ENCODE measurements at regions not wholly inside any gene's neighbourhood (a gene's known extent, or its start where the extent isn't known, plus 50 kb on each side); places are given as distances from the start of the nearest gene placed in this dataset.

GRCh38 chr13:103528437-103528836 is 462.2 kb upstream of the SLC10A2 start:
- TF ChIP-seq, protein P1, sequence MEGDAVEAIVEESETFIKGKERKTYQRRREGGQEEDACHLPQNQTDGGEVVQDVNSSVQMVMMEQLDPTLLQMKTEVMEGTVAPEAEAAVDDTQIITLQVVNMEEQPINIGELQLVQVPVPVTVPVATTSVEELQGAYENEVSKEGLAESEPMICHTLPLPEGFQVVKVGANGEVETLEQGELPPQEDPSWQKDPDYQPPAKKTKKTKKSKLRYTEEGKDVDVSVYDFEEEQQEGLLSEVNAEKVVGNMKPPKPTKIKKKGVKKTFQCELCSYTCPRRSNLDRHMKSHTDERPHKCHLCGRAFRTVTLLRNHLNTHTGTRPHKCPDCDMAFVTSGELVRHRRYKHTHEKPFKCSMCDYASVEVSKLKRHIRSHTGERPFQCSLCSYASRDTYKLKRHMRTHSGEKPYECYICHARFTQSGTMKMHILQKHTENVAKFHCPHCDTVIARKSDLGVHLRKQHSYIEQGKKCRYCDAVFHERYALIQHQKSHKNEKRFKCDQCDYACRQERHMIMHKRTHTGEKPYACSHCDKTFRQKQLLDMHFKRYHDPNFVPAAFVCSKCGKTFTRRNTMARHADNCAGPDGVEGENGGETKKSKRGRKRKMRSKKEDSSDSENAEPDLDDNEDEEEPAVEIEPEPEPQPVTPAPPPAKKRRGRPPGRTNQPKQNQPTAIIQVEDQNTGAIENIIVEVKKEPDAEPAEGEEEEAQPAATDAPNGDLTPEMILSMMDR (IDR thresholded peaks at IDR 0.05; ENCODE audit: control extremely low read depth in 1 of 3, insufficient read depth in 1 of 3, low read depth in 1 of 3, low read length in 3 of 3): no peak
- no peak for TF ChIP-seq POLR2A (IDR thresholded peaks at IDR 0.05; ENCODE audit: control extremely low read depth in 1 of 2, low read depth in 2 of 2, low read length in 2 of 2)
- no peak for TF ChIP-seq EP300 (IDR thresholded peaks at IDR 0.05; ENCODE audit: borderline replicate concordance in 1 of 2, low read depth in 2 of 2, low read length in 2 of 2)
- TF ChIP-seq EZH2 (IDR thresholded peaks at IDR 0.05; ENCODE audit: low read depth, low read length, severe bottlenecking): no peak
- no peak for TF ChIP-seq NANOG (IDR thresholded peaks at IDR 0.05; ENCODE audit: insufficient read depth, low read depth, low read length, poor library complexity, severe bottlenecking)
- TF ChIP-seq, protein P2, sequence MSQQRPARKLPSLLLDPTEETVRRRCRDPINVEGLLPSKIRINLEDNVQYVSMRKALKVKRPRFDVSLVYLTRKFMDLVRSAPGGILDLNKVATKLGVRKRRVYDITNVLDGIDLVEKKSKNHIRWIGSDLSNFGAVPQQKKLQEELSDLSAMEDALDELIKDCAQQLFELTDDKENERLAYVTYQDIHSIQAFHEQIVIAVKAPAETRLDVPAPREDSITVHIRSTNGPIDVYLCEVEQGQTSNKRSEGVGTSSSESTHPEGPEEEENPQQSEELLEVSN (IDR thresholded peaks at IDR 0.05): no peak
- TF ChIP-seq RXRA (IDR thresholded peaks at IDR 0.05; ENCODE audit: insufficient read depth, low read depth, low read length): no peak
- no peak for TF ChIP-seq CBX8 (IDR thresholded peaks at IDR 0.05; ENCODE audit: borderline replicate concordance, low read depth, low read length)
